NCI-H2196 (cell line): ENCODE measurements at regions not wholly inside any gene's neighbourhood (a gene's known extent, or its start where the extent isn't known, plus 50 kb on each side); places are given as distances from the start of the nearest gene placed in this dataset.

ENCODE experiments used
- DNase-seq: peaks from one replicate; lab custom pipeline; 2025; ENCODE audit not compliant: unreplicated experiment; lab: John Stamatoyannopoulos, UW

DNA sequence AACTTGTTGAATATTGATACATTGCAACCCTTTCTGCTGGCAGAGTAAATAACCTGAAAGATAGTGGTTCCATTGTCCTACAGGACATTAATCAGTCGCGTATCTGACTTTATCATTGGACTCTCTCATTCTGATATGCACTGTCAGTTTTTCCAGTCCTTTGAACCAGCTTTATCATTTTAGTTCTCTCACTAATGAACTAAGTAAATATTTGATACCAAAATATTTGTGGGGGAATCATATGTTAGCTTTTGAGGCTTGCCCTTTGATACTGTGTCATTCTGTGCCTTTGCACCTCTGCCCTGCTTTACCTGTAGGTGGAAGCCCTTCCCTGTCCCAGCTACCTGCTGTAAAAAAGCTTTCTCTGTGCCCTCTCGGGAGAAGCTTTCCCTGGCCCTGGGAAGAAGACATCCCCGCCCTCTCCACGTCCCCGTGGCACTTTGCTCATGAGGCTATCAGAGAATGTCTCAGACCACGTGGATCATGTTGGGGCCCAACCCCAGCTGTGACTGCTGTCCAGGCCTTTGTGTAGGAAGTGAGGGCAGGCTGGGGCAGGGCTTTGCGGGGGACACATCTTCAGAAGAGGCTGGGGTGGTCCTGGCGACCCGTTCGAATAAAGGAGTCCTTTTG, 117.8 kb upstream of the NXT1 start:
- no peak for DNase-seq

- DNase-seq = no peak
Measured at GRCh38 chr20:23232219-23232581, 118.4 kb upstream of the NXT1 start.

- no peak for DNase-seq
Measured at GRCh38 chr20:23231561-23232218, 118.9 kb upstream of the NXT1 start.

- DNase-seq = no peak
Measured at GRCh38 chr20:23230766-23231385, 119.7 kb upstream of the NXT1 start.

DNA sequence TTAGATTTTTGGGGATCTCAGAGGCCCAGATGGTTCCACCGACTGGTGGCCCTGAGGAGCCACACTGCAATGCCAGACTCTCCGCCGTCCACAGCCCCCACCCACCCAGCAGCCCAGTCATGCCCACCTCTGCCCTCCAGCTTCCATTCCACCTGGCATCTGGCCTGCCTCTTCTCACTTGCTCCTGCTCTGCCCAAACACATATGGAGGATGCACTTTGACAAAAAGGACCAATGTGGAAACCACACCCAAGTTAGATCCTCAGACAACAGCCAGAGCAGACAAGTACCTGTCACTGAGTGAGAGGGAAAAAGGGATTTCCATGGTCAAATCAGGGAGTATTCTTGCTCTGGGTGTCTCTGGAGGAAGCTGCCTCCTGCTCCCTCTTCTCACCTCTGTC, 120.6 kb upstream of the NXT1 start:
- DNase-seq = no peak

- no peak for DNase-seq
Measured at GRCh38 chr20:23228912-23229311, 121.7 kb upstream of the NXT1 start.

GRCh38 chr20:23227976-23228375, 122.6 kb upstream of the NXT1 start:
- DNase-seq = no peak

DNA sequence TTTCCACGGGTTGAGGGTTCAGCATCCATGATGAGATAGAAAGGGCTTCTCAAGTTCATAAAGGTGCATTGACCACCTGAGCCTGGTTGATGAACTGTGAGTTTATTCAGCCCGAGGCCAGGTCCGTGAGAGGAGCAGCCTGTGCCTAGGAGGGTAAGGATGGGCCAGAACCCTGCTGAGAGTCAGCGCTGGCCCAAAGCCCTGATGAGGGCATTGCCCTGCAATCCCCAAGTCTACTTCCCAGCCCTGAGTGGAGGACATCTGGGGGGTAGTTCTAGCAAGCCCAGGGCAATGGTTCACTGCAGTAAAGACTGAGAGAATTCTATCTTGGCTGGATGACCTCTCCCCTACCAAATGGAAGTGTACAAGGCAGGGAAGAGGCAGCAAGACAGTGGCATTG, 123.3 kb upstream of the NXT1 start:
- DNase-seq = no peak

DNA sequence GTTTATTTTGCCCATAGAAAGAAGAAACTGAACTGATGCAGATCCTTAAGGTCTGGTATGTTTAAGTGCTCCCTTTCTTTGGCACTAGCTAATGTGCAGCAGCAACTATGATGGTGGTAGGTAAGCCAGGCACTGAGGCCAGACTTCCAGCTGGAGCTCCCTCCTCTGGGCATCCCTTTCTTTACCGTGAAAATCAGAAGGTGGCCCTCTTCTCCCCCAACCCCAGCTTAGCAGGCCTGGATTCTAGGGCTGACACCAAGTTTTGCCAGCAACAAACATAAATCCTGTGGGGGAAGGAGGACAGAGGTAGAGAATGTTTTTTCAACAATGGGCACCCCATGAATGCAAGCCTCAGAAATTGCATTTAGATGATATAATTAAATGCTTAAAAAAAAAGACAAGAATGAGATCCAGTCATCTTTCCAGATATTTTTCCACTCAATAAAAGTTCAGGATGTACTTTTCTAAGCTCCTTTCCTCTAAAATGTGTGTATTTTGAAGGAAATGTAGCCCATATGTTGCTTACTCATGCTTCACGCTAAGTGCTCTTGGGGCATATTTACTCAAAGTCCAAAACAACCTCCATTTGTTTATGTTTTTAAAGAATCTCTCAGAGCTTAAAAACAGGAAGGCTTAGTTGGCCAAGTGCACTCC, 123.9 kb upstream of the NXT1 start:
- no peak for DNase-seq

DNA sequence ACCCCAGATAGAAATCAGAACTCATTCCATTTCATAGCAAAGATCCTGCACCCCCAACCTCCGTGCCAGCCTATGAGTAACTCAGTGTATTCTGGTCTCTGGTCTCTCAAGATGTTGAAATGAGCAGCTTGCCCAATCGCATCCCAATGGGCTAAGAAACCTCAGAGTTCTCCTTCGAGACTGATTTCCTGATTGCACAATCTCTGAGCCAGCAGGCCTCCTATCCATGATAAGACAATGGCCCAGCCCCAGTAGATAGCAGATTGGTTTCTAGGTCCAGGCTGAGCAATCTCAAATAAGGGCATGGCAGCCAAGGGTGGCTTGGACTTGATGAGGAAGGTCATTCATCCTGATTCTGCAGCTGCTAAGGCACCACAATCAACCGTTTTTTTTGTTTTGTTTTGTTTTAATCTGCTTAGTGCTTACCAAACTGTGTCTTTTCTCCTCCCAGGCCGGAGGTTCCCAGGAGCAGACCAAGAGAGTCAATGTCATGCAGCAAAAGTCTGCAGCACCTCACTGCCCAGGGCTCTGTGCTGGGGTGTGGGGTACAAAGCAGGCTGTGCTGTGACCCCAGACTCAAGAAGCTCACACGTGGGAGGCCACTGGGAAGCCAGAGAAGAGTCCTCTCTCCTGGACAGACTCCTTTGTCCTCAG, 125.1 kb upstream of the NXT1 start:
- DNase-seq = no peak

DNA sequence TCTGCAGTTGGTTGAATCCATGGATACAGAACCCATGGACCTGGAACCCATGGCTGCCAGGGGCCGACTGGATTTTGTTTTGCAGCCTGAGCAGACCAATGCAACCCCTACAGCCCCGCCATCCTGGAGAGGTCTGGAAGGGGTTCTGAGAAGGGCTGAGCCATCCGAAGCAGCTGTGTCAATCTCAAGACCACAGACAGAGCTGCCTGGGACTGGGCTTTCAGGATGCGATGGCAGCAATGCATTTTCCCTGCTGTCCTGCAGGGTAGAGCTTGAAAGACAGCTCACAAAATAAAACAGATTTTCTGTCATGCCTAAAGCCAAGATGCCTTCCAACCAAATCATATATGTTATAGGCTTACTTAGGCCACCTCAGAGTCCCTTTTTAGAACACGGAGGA, 125.8 kb upstream of the NXT1 start:
- DNase-seq = no peak

DNA sequence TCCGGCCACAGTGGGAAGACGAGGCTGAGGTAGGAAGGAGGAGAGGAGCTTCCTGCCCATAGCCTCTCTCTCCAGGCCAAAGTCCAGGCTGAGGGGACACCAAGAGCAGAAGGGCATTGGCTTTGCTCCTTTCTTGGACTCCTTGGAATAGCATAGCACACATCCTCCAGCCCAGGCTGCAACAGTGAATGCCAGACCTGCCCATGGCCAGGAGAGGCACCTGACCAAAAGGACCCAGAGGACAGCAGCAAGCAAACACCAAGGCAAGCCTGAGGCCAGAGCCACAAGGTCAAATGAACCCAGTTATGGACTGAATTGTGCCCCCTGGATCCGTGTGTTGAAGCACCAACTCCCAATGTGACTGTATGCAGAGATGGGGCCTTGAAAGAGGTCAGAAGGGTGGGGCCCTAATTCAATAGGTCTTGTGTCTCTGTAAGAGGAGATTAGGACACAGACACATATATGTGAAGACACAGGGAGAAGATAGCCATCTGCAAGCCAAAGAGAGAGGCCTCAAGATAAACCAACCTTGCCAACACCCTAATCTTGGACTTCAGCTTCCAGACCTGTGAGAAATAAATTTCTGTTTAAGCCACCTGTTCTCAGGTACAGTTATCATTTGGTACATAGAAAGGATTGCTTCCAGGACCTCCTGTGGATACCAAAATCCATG, 126.5 kb upstream of the NXT1 start:
- DNase-seq = no peak

- no peak for DNase-seq
Measured at GRCh38 chr20:23222531-23223200, 127.9 kb upstream of the NXT1 start.

GRCh38 chr20:23217023-23217422, 130.9 kb upstream of the CD93 start:
- DNase-seq = no peak

GRCh38 chr20:23215344-23215995, 129.3 kb upstream of the CD93 start:
- no peak for DNase-seq

GRCh38 chr20:23214903-23215302, 128.8 kb upstream of the CD93 start:
- no peak for DNase-seq

GRCh38 chr20:23212464-23212995, 126.4 kb upstream of the CD93 start:
- no peak for DNase-seq

DNA sequence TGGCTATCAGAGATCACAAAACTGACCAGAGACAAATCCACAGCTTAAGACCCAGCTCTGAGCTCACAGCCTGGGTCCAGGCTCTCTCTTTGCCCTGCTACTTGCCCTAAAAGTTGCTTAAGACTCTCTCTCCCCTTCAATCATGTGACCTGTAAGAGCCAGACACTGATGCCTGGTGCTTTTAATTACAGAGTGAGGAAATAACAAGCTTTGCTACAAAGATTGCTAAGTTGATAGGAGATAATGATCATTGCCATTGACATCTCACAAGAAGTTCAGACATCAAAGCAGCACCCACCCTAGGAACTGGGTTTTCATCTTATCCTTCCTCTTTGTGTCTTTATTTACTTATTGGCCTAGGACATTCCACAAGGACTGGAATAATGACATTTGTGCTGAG, 125.9 kb upstream of the CD93 start:
- no peak for DNase-seq

GRCh38 chr20:23211164-23211563, 125.0 kb upstream of the CD93 start:
- DNase-seq = no peak
